ENCODE measurements at regions not wholly inside any gene's neighbourhood (a gene's known extent, or its start where the extent isn't known, plus 50 kb on each side); places are given as distances from the start of the nearest gene placed in this dataset.
A peak's percentile ranks its signal among the peaks of the same experiment; 100 is the strongest.

GRCh38 chr7:94266238-94266644 lies 128.5 kb upstream of the COL1A2 start:
- no peak overlapping the region for H3K4me3 ChIP-seq (ENCODE audit: low read depth, low read length)
- DNase-seq (ENCODE audit: low read depth): no peak
- TF ChIP-seq, protein P1, sequence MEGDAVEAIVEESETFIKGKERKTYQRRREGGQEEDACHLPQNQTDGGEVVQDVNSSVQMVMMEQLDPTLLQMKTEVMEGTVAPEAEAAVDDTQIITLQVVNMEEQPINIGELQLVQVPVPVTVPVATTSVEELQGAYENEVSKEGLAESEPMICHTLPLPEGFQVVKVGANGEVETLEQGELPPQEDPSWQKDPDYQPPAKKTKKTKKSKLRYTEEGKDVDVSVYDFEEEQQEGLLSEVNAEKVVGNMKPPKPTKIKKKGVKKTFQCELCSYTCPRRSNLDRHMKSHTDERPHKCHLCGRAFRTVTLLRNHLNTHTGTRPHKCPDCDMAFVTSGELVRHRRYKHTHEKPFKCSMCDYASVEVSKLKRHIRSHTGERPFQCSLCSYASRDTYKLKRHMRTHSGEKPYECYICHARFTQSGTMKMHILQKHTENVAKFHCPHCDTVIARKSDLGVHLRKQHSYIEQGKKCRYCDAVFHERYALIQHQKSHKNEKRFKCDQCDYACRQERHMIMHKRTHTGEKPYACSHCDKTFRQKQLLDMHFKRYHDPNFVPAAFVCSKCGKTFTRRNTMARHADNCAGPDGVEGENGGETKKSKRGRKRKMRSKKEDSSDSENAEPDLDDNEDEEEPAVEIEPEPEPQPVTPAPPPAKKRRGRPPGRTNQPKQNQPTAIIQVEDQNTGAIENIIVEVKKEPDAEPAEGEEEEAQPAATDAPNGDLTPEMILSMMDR (IDR thresholded peaks at IDR 0.05; ENCODE audit: control insufficient read depth, extremely low read depth, insufficient read depth): no peak

DNA sequence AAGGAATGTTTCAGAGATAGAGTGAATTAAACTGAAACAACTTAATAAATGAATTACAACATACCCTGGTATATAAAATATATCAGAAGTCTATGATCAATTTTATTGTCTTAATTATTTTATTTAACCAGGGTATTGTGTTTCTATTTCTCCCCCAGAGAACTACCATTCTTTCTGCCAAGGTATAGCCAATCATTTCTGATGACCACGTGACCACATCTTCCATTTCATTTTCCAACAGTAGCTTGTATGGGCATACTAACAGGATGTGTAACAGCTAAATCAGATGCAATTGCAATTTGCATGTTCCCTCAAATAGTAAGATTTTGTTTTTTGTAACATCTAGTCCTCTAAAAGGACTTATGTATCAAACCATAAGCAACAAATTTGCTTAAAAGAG lies 123.9 kb upstream of the COL1A2 start:
- TF ChIP-seq, protein P1 (IDR thresholded peaks at IDR 0.05; ENCODE audit: control insufficient read depth, extremely low read depth, insufficient read depth): no peak
- DNase-seq (ENCODE audit: low read depth): no peak
- H3K4me3 ChIP-seq (ENCODE audit: low read depth, low read length): no peak overlapping the region

DNA sequence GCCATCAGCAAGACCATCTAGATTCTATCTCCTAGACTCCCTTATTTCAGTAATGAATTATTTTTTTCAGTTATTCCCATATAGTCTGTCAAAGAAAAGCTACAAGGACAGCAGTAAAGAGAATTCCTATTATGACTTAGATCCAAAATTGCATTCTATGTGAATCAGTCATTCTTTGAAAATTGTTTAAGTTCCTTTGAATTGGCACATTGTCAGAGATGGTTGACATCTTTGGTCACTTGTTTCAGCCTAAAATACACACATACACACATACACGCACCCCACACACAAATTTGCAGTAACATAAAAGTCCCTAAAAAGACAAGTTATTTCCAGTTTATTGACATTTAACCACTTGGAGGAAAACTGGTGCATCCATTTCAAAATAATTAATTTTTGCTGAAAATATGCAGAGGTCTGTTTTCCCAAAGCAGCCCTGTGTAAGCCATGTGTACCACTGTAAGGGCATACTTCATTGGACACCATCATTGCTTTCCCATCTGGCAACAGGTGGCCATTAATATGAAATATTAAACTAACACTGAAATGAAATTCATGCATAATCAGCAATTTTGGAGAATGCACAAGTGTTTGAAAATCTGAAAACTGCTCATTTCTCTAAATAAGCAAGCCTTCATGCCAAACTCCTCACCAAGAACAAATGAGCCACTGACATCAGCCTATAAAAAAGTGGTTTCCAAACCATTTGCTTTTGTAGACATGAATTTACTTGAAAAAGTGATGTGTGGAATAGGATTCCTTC lies 121.7 kb upstream of the COL1A2 start:
- H3K4me3 ChIP-seq (ENCODE audit: low read depth, low read length): no peak overlapping the region
- TF ChIP-seq, protein P1 (IDR thresholded peaks at IDR 0.05; ENCODE audit: control insufficient read depth, extremely low read depth, insufficient read depth): no peak
- no peak for DNase-seq (ENCODE audit: low read depth)

- DNase-seq (ENCODE audit: low read depth): no peak
- TF ChIP-seq, protein P1 (IDR thresholded peaks at IDR 0.05; ENCODE audit: control insufficient read depth, extremely low read depth, insufficient read depth): no peak
- no peak overlapping the region for H3K4me3 ChIP-seq (ENCODE audit: low read depth, low read length)
These were observed 119.9 kb upstream of the COL1A2 start for GRCh38 chr7:94274828-94275227.

GRCh38 chr7:94276027-94276426 lies 118.7 kb upstream of the COL1A2 start:
- no peak for DNase-seq (ENCODE audit: low read depth)
- TF ChIP-seq, protein P1 (IDR thresholded peaks at IDR 0.05; ENCODE audit: control insufficient read depth, extremely low read depth, insufficient read depth): no peak
- H3K4me3 ChIP-seq (ENCODE audit: low read depth, low read length): no peak overlapping the region

GRCh38 chr7:94276795-94277194 lies 117.9 kb upstream of the COL1A2 start:
- no peak for DNase-seq (ENCODE audit: low read depth)
- no peak overlapping the region for H3K4me3 ChIP-seq (ENCODE audit: low read depth, low read length)
- TF ChIP-seq, protein P1 (IDR thresholded peaks at IDR 0.05; ENCODE audit: control insufficient read depth, extremely low read depth, insufficient read depth): peak; percentile 37; the same call in 1 of the 2 replicates

- no peak for DNase-seq (ENCODE audit: low read depth)
- no peak overlapping the region for H3K4me3 ChIP-seq (ENCODE audit: low read depth, low read length)
- TF ChIP-seq, protein P1 (IDR thresholded peaks at IDR 0.05; ENCODE audit: control insufficient read depth, extremely low read depth, insufficient read depth): no peak
These were observed 117.5 kb upstream of the COL1A2 start for GRCh38 chr7:94277236-94277635.

Measured in LNCaP clone FGC (cell line).